HS-5 (cell line): ENCODE measurements at regions not wholly inside any gene's neighbourhood (a gene's known extent, or its start where the extent isn't known, plus 50 kb on each side); places are given as distances from the start of the nearest gene placed in this dataset.

Source experiments
- DNase-seq: peaks from one replicate; pipeline ENCODE4 v3.0.0-alpha.2; 2012; ENCODE audit warnings: low read depth

DNA sequence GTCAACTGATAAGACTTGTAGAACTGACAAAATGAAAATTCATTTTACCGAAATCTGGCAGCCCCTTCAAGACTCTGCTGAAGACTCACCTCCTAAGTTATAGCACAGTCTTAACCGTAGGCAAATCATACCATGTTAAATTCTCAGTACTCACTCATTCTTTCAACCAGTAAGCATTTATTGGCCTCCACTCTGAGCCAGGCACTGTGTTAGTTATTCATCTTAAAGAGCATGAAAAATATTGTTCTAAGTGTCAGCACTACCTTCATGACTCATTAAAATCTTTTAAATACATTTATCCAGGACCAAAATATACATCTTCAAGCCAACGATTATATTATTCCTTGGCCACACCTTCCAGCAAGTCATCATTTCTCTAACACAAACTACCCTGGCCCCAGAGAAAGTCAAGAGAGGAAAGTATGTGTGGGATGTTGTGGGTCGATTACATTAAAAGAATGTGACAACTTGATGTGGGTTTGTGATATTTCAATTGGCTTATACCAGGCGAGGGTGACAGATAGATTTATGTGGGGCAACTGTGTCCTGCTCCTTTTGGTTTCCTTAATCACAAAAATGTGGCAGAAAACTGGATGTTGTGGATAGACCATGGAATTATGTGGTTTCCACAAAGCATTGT is 55.0 kb downstream of the TMEM30B start:
- DNase-seq, result no peak

DNA sequence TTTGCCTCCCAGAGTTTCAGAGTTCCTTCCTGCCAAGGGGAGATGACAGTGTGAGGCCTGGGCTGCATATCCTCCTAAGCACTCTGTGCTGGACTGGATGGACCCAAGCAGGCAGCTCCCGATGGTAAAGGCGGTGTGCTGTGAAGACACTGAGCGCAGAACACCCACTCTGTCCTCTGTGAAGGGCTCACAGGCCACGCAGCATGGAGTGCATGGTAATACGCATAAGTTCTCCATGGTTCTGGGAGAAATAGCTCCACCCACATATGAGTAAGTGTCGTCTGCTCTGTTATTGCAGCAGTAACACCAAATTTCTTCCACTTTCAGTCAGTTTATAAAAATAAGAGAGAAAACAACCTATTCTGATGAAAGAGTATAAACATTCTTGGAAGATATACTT is 55.8 kb downstream of the TMEM30B start:
- no peak for DNase-seq

DNA sequence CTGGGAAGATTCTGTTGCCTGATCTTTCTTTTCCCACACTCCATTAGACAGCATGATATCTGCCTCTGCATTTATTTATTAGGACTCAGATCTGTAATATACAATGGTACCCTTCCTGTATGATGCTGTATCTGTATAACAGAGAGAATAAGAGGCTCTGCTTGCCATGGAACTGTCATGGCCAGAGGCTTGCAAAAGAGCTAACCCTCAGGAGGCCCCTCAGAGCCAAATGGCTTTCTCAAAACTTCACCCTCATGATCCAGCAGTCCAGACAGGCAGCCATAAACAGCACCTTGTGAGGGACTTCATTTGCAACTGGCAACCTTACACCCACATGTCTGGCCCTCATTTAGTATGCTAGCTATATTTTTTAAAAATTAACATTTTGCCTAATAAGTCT is 57.6 kb downstream of the TMEM30B start:
- no peak for DNase-seq

DNA sequence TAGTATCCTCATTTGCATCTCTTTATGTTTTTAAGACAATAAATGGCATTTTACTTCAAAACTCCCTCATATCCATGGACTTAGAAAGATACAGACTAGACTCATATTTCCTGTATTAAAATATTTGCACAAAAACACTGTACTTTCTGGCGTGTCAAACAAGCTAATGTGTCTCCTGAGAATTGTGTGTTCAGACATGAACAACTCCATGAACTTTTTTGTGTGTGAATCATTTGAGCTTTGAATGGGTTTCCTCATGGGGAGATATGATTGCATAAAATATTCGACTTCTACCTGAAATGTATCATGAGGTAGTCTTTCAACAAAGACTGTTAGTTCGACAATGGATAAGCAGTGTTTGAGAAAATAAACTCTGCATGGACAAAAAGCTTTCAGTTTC is 58.8 kb downstream of the TMEM30B start:
- no peak for DNase-seq

DNA sequence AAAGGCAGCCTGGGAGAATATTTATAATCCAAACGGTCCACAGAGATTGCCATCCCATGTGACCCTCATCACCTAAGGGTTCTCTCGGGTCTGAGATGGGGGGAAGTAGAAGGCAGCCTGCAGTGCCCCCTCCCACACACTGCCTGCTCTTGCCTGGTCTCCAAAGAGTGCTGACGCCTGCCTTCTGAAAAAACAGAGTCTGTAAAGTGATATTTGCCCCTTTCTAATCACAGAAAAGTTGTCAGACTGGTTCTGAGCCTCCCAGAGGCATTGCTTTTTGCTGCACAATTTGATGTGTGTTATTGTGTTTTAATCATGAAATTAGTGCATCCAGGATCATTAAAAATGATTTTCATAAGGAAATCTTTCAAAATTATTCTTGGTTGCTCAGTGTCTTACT is 59.2 kb downstream of the TMEM30B start:
- DNase-seq, result no peak

DNA sequence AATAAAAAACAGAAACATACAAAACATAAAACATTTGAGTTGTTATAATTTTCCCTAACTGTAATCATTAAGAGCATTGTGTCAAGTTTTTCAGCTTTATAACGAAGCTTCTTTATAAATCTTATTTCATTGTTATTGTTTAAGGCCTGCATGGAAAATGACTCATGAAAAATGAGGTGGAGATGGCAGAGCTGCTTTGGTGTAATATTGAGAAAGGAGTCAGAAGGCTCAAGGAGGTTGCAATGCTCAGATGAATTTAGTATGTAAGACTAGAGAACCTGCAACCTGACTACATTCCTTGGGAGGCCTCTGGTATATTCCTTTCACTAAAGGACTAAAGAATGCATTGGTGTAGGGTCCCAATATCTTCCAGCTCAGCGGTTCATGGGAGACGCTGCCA is 61.5 kb downstream of the TMEM30B start:
- DNase-seq, result no peak

DNA sequence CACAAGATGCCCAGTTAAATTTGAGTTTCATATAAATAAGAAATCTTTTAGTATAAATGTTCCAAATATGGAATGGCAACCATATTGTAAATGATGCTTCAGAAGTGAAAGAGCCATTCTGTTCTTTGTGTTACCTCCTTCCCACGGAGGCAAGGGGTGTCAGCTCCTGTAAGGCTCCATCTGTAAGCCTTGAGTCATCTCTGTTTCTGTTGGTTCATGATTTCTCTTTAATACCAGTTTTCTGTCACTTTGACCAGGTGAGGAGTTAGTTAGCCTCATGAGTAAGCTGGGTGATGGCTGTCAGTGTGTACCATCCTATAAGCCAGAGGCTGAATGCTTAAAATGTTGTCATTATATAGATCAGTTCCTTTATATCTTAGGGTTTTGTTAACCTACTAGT is 61.9 kb downstream of the TMEM30B start:
- DNase-seq, result no peak

DNA sequence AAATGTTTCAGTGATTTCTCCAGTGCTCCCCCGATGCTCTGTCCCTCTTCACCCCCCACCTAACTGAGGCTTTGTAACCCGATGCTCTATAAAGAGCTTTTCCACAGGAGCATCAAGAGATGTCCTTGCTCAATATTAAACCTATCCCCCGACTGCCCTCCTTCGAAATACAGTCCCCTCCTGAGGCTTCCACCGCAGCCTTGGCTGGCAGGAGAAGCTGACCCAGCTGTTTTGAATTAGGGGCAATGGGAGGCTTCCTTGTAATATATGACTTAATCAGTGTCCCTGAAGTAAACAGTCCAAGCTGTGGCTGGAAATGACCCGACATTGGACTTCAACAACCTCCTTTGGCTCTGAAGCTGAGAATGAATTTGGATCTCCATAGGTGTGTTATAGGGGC is 62.4 kb downstream of the TMEM30B start:
- no peak for DNase-seq

DNA sequence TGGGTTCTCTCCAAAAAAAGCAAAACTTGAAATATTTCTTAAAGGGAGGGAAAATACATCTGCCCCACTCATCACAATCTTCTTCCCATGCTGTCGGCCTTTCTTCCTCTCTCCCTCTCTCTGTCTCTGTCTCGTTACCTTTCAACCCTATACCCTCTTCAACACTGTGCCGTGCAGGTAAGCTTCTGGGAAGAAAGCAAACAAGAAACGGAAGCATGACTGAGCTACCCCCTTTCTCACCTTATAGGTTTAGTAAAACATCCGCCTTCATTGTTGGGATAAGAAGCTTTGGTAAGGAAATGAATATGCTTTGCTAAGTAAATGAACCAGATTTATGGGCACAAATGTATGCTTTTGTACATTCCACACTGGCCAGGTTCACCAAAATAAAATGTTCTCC is 63.0 kb downstream of the TMEM30B start:
- no peak for DNase-seq

DNA sequence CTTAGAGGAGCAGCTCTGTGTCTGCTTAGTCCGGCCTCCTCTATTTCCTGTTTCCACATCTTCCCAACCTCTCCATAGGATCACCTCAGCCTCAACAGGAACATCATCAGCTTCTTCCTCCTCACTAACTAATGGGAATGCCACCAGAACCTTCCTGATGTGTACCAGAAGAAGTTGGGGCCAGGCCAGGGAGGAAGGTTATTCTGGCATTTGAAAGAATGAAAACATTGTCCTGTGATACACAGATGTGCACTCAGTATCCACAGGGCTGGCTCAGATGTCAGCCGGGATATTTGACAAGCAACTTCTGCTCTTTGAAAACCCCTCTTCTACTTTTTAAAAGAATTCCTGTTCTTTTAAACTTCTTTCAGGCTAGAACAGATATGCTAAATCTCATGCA is 63.6 kb downstream of the TMEM30B start:
- DNase-seq, result no peak

DNA sequence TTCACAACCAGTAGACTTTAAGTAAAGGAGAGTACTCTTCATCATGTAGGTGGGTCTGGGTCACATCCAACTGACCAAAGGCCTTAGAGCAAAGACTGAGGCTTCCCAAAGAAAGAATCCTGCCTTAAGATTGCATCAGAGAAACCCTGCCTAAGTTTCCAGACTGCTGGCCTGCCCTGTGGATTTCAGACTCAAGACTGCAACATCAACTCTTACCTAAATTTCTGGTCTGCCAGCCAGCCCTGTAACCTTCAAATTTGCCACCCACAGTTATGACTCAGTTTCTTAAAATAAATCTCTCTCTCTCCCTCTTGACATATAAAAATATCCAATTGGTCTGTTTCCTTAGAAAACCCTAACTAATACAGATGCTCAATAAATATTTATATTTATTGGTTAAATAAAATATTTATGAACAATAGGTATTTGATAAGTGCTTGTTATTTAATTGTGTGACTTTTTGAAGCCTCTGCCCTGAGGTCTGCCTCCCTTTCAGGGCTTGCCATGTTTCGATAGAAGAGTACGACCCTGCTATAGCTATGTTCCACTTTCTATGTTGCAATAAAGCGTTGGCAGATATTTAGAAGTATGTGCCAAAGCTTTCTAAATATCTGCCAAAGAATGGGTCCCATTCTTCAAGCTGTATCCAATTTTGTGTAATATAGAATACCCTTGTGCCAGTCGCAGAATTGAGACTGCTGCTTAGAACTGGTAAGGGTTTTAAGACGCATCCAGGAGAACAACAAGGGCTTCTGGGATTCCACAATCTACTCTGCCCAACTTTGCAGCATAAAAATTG is 65.7 kb downstream of the TMEM30B start:
- DNase-seq, result no peak

DNA sequence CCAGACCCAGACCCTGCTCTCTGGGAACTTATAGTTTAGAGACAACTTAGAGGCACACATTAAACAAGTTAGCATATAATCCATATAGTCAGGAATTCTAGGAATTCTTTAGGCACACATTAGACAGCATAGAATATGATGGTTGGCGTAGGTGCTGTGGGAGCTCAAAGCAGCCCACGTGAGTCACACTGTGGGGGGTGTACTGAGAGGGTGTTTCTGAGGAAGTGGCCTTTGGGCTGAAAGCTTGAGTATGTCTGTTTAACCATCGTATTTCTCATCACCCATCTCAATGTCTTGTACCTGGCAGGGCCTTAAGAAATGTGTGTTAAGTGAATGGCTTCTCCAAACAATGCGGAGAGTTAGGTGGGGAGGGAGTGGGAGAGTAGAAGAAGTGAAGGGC is 67.2 kb downstream of the TMEM30B start:
- DNase-seq, result no peak

DNA sequence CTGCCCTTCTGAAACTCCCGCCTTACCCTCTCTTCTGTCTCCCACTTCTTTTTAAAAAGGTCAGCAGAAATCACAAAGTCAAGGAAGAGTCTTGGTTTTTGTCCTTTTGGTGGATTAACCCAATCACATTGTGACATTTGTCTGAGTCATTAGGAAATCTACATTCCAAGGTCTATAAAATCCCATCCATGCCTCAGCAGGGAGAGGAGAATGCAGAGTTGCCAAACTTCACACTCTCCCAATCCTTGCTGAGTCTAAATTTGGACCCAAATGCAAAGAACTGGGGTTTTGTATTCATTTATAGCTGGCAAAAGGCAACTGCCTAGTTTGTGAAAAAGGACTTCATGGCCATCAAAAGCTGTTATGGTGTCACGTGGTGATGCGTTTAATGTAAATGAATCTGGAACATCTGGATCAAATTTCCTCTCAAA is 67.9 kb downstream of the TMEM30B start:
- DNase-seq, result no peak

DNA sequence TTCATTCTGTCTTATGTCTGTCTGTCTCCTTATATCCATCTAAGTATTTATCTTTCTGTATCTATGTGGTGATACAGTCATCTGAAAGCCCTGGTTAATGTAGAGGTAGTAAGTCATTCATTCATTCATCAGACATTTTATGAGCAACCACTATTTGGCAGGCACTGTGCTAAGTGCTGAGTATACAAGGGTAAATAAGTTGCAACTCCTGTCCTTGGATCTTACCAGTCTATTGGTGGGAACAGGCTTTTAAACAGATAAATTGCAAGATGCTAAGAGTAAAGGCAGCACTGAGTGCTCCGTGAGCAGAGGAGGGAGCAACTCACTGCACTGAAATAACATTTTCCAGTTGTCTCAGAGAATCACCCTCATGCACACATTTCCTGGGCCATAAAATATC is 68.6 kb downstream of the TMEM30B start:
- no peak for DNase-seq

DNA sequence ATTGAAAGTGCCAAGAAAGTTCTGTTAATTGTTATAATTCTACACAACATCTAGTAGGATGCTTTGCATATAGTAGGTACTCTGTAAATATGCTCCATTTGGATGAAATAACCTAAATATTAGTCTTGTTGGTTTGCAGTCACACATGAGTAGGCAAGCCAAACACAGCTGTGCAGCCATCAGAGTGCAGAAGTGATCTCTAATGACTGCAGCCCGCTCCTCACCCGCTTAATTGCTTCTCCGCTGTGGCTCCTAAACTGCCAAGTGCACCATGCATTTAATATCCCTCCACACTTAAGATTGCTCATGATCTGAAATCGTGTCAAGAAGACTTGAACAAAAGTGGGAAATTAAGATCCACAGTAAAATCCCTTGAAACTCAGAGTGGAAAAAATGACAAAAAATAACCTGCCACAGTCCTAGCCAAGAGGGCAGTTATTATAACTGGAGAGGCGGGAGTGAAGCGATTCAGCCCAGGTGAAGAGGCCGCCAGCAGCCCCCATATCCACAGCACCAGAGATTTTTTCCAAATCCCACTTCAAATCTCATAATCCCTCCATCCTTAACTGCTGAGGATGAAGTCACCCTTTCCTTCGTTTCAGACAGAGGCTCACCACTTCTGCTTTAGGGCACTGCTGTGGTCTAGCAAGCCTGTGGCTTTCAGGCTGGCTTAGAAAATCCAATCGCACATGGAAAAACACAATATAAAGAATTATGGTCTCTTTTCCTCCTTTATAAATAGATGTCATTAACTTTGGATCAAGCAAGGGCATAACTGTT is 69.5 kb downstream of the TMEM30B start:
- no peak for DNase-seq

DNA sequence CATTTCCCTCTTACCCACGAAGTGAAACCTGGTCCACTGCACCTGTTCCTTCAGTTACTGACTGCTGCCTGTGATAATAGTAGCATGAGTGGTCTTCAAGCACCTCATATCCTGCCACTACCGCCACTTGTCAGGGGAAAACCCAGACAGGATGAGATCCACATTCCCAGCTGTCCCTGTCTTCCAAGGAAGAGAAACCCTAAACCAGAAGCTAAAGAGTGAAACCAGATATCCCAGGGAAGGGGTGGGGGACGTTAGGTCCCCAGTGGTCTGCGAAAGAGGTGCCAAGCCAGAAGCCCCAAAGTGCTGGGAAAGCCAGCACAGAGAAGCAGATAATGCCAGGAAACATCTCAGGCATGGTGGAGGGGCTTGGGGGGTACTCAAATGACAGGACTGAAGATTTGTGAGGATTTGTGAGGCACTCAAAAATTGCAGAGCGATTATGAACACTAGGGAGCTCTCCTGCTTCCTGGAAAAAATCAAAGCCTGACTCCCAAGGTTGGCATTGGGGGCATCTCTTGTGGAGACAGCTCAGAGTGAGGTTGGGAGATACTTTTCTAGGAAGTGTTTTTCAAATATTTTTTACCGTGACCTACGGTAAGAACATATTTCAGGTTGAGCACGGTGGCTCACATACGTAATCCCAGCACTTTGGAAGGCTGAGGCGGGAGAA is 77.9 kb downstream of the TMEM30B start:
- DNase-seq, result no peak

DNA sequence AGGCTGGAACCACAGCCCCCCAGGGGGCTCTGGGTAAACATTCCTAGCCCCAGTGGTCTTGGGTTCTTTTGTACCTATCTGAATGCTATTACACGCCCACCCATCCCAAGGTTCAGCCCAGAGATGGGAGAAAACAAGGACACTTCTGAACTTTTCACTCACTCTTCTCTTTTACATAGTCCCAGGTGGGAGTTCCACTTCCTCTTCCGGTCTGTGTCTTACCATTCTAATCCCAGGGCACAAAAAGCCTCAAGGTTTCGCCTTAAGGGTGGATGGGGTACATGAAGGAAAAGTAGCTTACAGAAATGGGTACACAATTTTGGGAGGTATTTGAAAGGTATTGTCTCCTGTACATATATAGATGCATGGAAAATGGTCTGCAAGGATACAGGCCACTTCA is 79.0 kb downstream of the TMEM30B start:
- DNase-seq, result no peak

DNA sequence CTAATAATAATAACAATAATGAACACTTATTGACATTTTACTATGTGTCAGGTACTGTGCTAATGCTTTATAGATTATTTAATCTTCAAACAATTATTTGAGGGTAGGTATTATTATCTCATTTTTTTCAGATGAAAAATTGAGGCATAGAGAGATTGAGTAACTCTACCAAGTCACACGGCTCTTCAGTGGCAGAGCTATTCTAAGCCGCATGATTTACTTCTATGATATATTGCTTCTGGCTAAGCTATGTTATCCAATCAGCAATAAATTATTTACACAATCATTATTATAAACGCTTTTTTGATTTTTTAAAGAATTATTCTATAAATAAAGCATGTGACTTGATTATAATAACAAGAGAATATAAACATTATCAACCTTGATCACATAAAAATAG is 80.0 kb downstream of the TMEM30B start:
- no peak for DNase-seq

DNA sequence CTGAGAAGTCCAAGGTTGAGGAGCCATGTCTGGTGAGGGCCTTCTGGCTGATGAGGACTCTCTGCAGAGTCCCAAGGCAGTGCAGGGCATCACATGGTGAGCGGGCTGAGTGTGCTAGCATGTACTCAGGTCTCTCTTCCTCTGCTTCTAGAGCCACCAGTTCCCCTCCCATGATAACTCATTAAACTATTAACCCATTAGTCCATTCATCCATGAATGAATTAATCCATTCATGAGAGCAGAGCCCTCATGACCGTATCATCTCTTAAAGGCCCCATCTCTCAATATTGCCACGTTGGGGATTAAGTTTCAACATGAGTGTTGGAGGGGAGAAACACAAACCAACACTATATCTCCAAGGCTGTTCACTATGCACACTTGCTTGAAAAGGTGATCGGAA is 83.7 kb downstream of the TMEM30B start:
- no peak for DNase-seq

DNA sequence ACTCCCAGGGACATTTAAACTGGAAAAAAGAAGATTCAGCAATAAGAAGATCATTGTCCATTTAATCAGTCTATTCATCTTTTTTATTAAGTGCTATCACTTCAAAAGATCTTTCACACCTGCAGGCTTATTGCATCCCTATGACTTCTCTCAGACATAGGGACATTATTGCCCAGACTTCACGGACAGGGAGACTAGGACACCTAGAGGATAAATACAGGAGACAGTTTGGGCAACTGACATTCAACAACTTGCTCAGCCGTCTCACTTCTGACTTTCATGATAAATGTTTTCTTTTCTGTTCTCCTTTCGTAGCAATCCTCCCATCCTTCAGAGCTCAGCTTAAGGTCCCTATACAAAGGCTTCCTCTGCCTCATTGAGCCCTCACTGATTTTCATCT is 84.3 kb downstream of the TMEM30B start:
- no peak for DNase-seq

DNA sequence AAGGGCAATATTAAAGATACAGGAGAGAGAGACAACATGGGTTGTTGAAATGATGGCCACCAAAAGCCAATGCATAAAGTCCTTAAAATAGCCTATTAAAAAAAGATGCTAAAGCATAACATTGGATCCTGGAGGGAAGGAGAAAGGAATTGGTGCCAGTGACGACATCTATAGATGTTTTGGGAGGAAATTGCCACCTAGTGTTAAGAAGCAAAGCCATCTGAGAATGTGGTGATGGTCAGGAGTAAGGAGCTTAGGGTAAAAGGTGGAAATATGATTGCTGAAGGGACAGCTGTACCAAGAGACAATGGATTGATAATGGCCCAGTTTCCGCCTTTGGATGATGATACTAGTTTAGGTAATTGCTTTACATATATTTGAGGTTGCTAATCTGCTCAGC is 85.1 kb downstream of the TMEM30B start:
- no peak for DNase-seq

DNA sequence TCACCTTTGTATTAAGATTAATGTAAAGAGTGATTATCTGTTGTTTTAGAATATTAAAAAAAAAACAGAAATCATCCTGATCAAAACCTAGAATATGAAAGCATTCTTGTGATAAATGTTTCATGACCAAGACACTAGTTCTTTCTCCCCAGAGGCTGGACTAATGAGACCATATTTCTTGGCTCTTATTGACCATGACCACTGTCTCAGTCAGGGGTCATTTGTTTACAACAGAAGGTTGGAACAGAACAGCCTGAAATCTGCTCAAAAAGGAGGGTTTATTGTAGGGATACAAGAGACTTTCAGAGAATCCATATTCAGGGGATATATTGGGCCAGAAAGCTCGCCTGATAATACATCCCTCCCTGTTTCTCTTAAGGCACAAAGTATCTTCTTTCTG is 87.7 kb downstream of the TMEM30B start:
- DNase-seq, result no peak

DNA sequence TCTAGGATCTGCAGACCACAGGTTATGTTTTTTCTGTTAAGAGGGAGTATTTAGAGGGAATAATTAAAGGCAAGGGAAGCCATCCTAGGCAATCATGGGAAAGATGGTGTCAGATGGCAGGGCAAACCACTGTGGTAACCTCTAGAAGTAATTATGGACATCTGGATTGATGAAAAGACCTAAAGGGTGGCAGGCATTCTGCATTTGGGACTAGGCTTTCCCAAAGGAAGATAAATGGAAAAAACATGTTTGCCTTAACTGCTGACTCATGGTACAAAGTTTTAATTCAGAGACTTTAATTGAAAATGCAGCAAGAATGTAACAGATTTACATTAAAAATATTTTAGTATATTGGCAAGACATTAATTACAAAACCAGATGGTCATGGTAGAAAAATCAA is 88.1 kb downstream of the TMEM30B start:
- DNase-seq, result no peak
